Liver (tissue), 8 donors: ENCODE measurements at regions not wholly inside any gene's neighbourhood (a gene's known extent, or its start where the extent isn't known, plus 50 kb on each side); places are given as distances from the start of the nearest gene placed in this dataset.

ENCODE experiments used
- DNase-seq: peaks from one replicate; pipeline ENCODE4 v3.0.0-alpha.2; 2017; ENCODE audit warnings: low spot score
- H3K27ac ChIP-seq, 2 donors: one replicate each; pipeline ENCODE4 v1.7.0; 2013; ENCODE audit warnings: inconsistent platforms in 2 of 2, low read length in 2 of 2, control low read depth in 1 of 2, low read depth in 1 of 2, mild to moderate bottlenecking in 1 of 2
- H3K27me3 ChIP-seq, 4 donors: one replicate each; pipeline versions ENCODE4 v1.6.1 to v1.7.0; 2013; ENCODE audit warnings: low read length in 3 of 4, inconsistent platforms in 1 of 4, mild to moderate bottlenecking in 1 of 4, moderate library complexity in 1 of 4; ENCODE audit not compliant: control insufficient read depth in 4 of 4, insufficient read depth in 4 of 4
- H3K36me3 ChIP-seq, 4 donors: one replicate each; pipeline versions ENCODE4 v1.6.1 to v1.7.0; 2013; ENCODE audit warnings: low read length in 3 of 4, mild to moderate bottlenecking in 3 of 4, low read depth in 1 of 4, moderate library complexity in 1 of 4; ENCODE audit not compliant: control insufficient read depth in 4 of 4, insufficient read depth in 3 of 4
- H3K4me1 ChIP-seq, 4 donors: one replicate each; pipeline versions ENCODE4 v1.6.1 to v1.7.0; 2013; ENCODE audit warnings: low read length in 3 of 4, mild to moderate bottlenecking in 3 of 4, moderate library complexity in 1 of 4; ENCODE audit not compliant: control insufficient read depth in 4 of 4, insufficient read depth in 4 of 4
- H3K4me3 ChIP-seq, 3 donors: one replicate each; pipeline versions ENCODE4 v1.6.1 to v1.7.0; 2013; ENCODE audit warnings: low read length in 3 of 3, control low read depth in 1 of 3, low read depth in 1 of 3, mild to moderate bottlenecking in 1 of 3
- H3K9ac ChIP-seq, 2 donors: one replicate each; pipeline ENCODE4 v1.7.0; 2013; ENCODE audit warnings: low read length in 2 of 2, mild to moderate bottlenecking in 2 of 2, moderate library complexity in 2 of 2, control low read depth in 1 of 2, low read depth in 1 of 2
- H3K9me3 ChIP-seq, 4 donors: one replicate each; pipeline versions ENCODE4 v1.6.1 to v1.7.0; 2013; ENCODE audit warnings: low read length in 3 of 4; ENCODE audit not compliant: control insufficient read depth in 4 of 4
- CTCF ChIP-seq: fragments of 150-350 bp; IDR thresholded peaks from 2 replicates; pipeline ENCODE4 v1.5.1; 2017; ENCODE audit warnings: improper control_type of control experiment, low read depth, low read length; ENCODE audit not compliant: missing input control
- EGR1 ChIP-seq, 2 donors: IDR thresholded peaks; 2 replicates each; pipeline ENCODE4 v1.6.1; 2016 to 2018; ENCODE audit warnings: antibody characterized with exemption in 2 of 2, low read depth in 2 of 2
- FOXA1 ChIP-seq: IDR thresholded peaks from 2 replicates; pipeline ENCODE4 v1.6.1; 2016; ENCODE audit warnings: antibody characterized with exemption
- FOXA2 ChIP-seq: IDR thresholded peaks from 2 replicates; pipeline ENCODE4 v1.6.1; 2016; ENCODE audit warnings: antibody characterized with exemption
- GABPA ChIP-seq, 2 donors: IDR thresholded peaks in 1 of 2; conservative IDR thresholded peaks in 1 of 2; 2 replicates each; pipeline ENCODE4 v1.6.1; 2016; ENCODE audit warnings: antibody characterized with exemption in 2 of 2, mild to moderate bottlenecking in 1 of 2, moderate library complexity in 1 of 2
- HNF4A ChIP-seq, 2 donors: conservative IDR thresholded peaks; 2 replicates each; pipeline ENCODE4 v1.6.1; 2016; ENCODE audit warnings: antibody characterized with exemption in 2 of 2, mild to moderate bottlenecking in 2 of 2
- HNF4G ChIP-seq: IDR thresholded peaks from 2 replicates; pipeline ENCODE4 v1.6.1; 2016; ENCODE audit warnings: antibody characterized with exemption
- JUND ChIP-seq, 2 donors: IDR thresholded peaks; 2 replicates each; pipeline ENCODE4 v1.6.1; 2016; ENCODE audit warnings: antibody characterized with exemption in 2 of 2
- MAX ChIP-seq: IDR thresholded peaks from 2 replicates; pipeline ENCODE4 v1.6.1; 2016; ENCODE audit warnings: antibody characterized with exemption
- NR2F2 ChIP-seq: IDR thresholded peaks from 2 replicates; pipeline ENCODE4 v1.6.1; 2016; ENCODE audit warnings: antibody characterized with exemption
- REST ChIP-seq: IDR thresholded peaks from 2 replicates; pipeline ENCODE4 v1.6.1; 2016; ENCODE audit warnings: antibody characterized with exemption, mild to moderate bottlenecking
- RXRA ChIP-seq, 2 donors: IDR thresholded peaks; 2 replicates each; pipeline ENCODE4 v1.6.1; 2017 to 2018; ENCODE audit warnings: antibody characterized with exemption in 2 of 2, mild to moderate bottlenecking in 1 of 2
- SP1 ChIP-seq: IDR thresholded peaks from 2 replicates; pipeline ENCODE4 v1.6.1; 2018; ENCODE audit warnings: antibody characterized with exemption, mild to moderate bottlenecking
- TAF1 ChIP-seq: conservative IDR thresholded peaks from 2 replicates; pipeline ENCODE4 v1.6.1; 2016; ENCODE audit warnings: antibody characterized with exemption, mild to moderate bottlenecking
- YY1 ChIP-seq: IDR thresholded peaks from 2 replicates; pipeline ENCODE4 v1.6.1; 2016; ENCODE audit warnings: antibody characterized with exemption, mild to moderate bottlenecking
- ZBTB33 ChIP-seq: IDR thresholded peaks from 2 replicates; pipeline ENCODE4 v1.6.1; 2016; ENCODE audit warnings: antibody characterized with exemption
- WGBS: extraction: QIAGEN DNeasy Blood & Tissue Kit; methylation state at CpG from one replicate; pipeline ENCODE4 v1.1.7; 2013; 5-methylcytosine and 5-hydroxymethylcytosine counted together
- donor health status: healthy.
- donor health status: healthy.
- donor health status: healthy.
- donor health status: healthy.
- donor health status: healthy.

GRCh38 chr3:162029736-162030135, 533.1 kb downstream of the OTOL1 start:
- TF ChIP-seq MAX: no peak
- TF ChIP-seq EGR1 (IDR thresholded peaks at IDR 0.05; ENCODE audit: low read depth in 2 of 2): no peak
- no peak for TF ChIP-seq CTCF
- no peak overlapping the region for H3K9ac ChIP-seq
- no peak overlapping the region for H3K4me3 ChIP-seq
- no peak for DNase-seq
- H3K9me3 ChIP-seq: no peaks in the 10 kb centered on the region
- no peaks in the 10 kb centered on the region for H3K36me3 ChIP-seq
- H3K4me1 ChIP-seq: no peaks in the 10 kb centered on the region
- WGBS: 83% methylated on average over 3 of the region's 3 CpGs
- no peaks in the 10 kb centered on the region for H3K27me3 ChIP-seq
- H3K27ac ChIP-seq: no peak overlapping the region

GRCh38 chr3:162034368-162034767, 537.8 kb downstream of the OTOL1 start:
- no peak overlapping the region for H3K9ac ChIP-seq
- no peaks in the 10 kb centered on the region for H3K4me1 ChIP-seq
- H3K36me3 ChIP-seq: no peaks in the 10 kb centered on the region
- WGBS: 74% methylated on average over 2 of the region's 2 CpGs
- no peaks in the 10 kb centered on the region for H3K27me3 ChIP-seq
- TF ChIP-seq TAF1 (no peak), FOXA2 (no peak), ZBTB33 (no peak), EGR1 (IDR thresholded peaks at IDR 0.05; ENCODE audit: low read depth in 2 of 2) (no peak), MAX (no peak), NR2F2 (no peak), YY1 (no peak)
- H3K9me3 ChIP-seq: no peaks in the 10 kb centered on the region
- H3K27ac ChIP-seq: no peak overlapping the region
- DNase-seq: no peak
- no peak overlapping the region for H3K4me3 ChIP-seq

- no peak for DNase-seq
- no peaks in the 10 kb centered on the region for H3K4me1 ChIP-seq
- H3K27me3 ChIP-seq: no peaks in the 10 kb centered on the region
- no peaks in the 10 kb centered on the region for H3K9me3 ChIP-seq
- no peaks in the 10 kb centered on the region for H3K36me3 ChIP-seq
- H3K9ac ChIP-seq: no peak overlapping the region
- WGBS: 72% methylated on average over 1 of the region's 1 CpG
- H3K27ac ChIP-seq: no peak overlapping the region
- no peak overlapping the region for H3K4me3 ChIP-seq
- no peak for TF ChIP-seq JUND (IDR thresholded peaks at IDR 0.05)
- no peak for TF ChIP-seq TAF1
- no peak for TF ChIP-seq ZBTB33
- no peak for TF ChIP-seq HNF4G
- no peak for TF ChIP-seq SP1
- TF ChIP-seq MAX: no peak
- TF ChIP-seq HNF4A (conservative IDR thresholded peaks at IDR 0.05): no peak
- TF ChIP-seq REST: no peak
- TF ChIP-seq FOXA1: no peak
- no peak for TF ChIP-seq FOXA2
- no peak for TF ChIP-seq GABPA (IDR thresholded peaks at IDR 0.05 in 1 of 2, conservative IDR thresholded peaks at IDR 0.05 in 1 of 2)
- TF ChIP-seq RXRA (IDR thresholded peaks at IDR 0.05): no peak
Observed at GRCh38 chr3:162041622-162042021, 545.0 kb downstream of the OTOL1 start.
